PFSK-1 (cell line): ENCODE measurements at regions not wholly inside any gene's neighbourhood (a gene's known extent, or its start where the extent isn't known, plus 50 kb on each side); places are given as distances from the start of the nearest gene placed in this dataset.

ENCODE experiments used
- POLR2AphosphoS5 ChIP-seq: IDR thresholded peaks from 2 replicates; pipeline ENCODE4 v1.6.1; 2012; ENCODE audit warnings: low read depth, mild to moderate bottlenecking, control low read depth, low read length, moderate library complexity
- TF ChIP-seq, protein P1 (sequence below), 2 experiments: IDR thresholded peaks; 2 replicates each; pipeline versions ENCODE4 v1.6.1 to v1.8.0; 2011 to 2012; ENCODE audit warnings: low read depth in 2 of 2, low read length in 2 of 2, control low read depth in 1 of 2, inconsistent platforms in 1 of 2, mild to moderate bottlenecking in 1 of 2, moderate library complexity in 1 of 2; ENCODE audit not compliant: insufficient read depth in 1 of 2

DNA sequence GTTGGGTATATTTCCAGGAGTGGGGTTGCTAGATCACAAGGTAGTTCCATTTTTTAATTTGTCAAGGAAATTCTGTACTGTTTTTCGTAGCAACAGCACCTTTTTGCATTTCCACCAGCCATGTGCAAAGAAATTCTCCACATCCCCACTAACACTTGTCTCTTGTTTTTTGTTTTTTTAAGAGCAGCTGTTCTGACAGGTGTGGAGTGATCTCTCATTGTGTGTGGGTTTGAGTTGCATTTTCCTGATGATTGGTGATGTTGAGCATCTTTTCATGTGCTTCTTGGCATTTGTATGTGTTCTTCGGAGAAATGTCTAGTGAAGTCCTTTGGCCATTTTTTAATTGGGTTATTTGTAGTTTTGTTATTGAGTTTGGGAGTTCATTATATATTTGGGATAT, 80.3 kb upstream of the PUDP start:
- no peak for TF ChIP-seq POLR2AphosphoS5
- TF ChIP-seq, protein P1, sequence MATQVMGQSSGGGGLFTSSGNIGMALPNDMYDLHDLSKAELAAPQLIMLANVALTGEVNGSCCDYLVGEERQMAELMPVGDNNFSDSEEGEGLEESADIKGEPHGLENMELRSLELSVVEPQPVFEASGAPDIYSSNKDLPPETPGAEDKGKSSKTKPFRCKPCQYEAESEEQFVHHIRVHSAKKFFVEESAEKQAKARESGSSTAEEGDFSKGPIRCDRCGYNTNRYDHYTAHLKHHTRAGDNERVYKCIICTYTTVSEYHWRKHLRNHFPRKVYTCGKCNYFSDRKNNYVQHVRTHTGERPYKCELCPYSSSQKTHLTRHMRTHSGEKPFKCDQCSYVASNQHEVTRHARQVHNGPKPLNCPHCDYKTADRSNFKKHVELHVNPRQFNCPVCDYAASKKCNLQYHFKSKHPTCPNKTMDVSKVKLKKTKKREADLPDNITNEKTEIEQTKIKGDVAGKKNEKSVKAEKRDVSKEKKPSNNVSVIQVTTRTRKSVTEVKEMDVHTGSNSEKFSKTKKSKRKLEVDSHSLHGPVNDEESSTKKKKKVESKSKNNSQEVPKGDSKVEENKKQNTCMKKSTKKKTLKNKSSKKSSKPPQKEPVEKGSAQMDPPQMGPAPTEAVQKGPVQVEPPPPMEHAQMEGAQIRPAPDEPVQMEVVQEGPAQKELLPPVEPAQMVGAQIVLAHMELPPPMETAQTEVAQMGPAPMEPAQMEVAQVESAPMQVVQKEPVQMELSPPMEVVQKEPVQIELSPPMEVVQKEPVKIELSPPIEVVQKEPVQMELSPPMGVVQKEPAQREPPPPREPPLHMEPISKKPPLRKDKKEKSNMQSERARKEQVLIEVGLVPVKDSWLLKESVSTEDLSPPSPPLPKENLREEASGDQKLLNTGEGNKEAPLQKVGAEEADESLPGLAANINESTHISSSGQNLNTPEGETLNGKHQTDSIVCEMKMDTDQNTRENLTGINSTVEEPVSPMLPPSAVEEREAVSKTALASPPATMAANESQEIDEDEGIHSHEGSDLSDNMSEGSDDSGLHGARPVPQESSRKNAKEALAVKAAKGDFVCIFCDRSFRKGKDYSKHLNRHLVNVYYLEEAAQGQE (IDR thresholded peaks at IDR 0.05; ENCODE audit: insufficient read depth in 1 of 2, low read depth in 2 of 2, low read length in 2 of 2) = no peak
